SKM-1 treated with dmso at 0.1 percent for 144 hours (cell line): ENCODE measurements at regions not wholly inside any gene's neighbourhood (a gene's known extent, or its start where the extent isn't known, plus 50 kb on each side); places are given as distances from the start of the nearest gene placed in this dataset.

Experiments used
- DNase-seq: peaks from one replicate; lab custom pipeline; 2025; ENCODE audit not compliant: unreplicated experiment; lab: John Stamatoyannopoulos, UW

GRCh38 chr10:31263903-31264302 lies 55.1 kb upstream of the ZEB1 start:
- DNase-seq, result no peak

GRCh38 chr10:31268444-31269303 lies 50.3 kb upstream of the ZEB1 start:
- no peak for DNase-seq
